PFSK-1 (cell line): ENCODE measurements at regions not wholly inside any gene's neighbourhood (a gene's known extent, or its start where the extent isn't known, plus 50 kb on each side); places are given as distances from the start of the nearest gene placed in this dataset.

Experiments
- POLR2AphosphoS5 ChIP-seq: IDR thresholded peaks from 2 replicates; pipeline ENCODE4 v1.6.1; 2012; ENCODE audit warnings: low read depth, mild to moderate bottlenecking, control low read depth, low read length, moderate library complexity
- SIN3A ChIP-seq: IDR thresholded peaks from 2 replicates; pipeline ENCODE4 v1.6.1; 2012; ENCODE audit warnings: mild to moderate bottlenecking, low read length, moderate library complexity, borderline replicate concordance; ENCODE audit not compliant: insufficient read depth
- TAF1 ChIP-seq: IDR thresholded peaks from 2 replicates; pipeline ENCODE4 v1.6.1; 2012; ENCODE audit warnings: low read length, control low read depth, borderline replicate concordance; ENCODE audit not compliant: insufficient read depth

DNA sequence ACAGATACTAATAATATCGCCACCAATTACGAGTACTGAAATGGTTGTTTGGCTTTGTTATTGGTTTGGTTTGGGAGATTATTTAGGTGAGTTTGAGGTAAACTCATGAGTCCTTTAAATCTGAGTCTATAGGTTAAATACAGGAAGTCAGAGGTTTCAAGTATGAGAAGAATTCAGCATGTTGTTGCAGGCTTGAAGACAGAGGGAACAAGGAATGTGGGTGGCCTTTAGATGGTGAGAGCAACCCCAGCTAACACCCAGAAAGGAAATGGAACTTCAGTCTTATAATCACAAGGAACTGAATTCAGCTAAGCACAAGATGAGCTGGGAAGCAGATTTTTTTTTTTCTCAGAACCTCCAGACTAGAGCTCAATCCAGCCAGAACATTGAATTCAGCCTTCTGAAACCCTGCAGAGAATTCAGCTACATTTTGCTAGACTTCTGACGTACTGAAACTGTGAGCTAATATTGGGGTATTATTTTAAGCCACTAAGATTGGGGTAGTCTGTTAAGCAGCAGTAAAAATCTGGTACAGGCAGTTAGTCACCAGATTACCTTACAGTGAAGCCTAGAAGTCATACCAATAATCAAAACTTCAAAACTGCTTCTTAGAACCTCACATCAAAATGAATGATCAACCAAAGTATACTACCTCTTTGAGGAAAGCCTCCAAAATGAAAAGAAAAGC lies 216.0 kb upstream of the PUM3 start:
- TF ChIP-seq TAF1, result no peak
- TF ChIP-seq POLR2AphosphoS5, result no peak
- no peak for TF ChIP-seq SIN3A
